ENCODE measurements at regions not wholly inside any gene's neighbourhood (a gene's known extent, or its start where the extent isn't known, plus 50 kb on each side); places are given as distances from the start of the nearest gene placed in this dataset.

DNA sequence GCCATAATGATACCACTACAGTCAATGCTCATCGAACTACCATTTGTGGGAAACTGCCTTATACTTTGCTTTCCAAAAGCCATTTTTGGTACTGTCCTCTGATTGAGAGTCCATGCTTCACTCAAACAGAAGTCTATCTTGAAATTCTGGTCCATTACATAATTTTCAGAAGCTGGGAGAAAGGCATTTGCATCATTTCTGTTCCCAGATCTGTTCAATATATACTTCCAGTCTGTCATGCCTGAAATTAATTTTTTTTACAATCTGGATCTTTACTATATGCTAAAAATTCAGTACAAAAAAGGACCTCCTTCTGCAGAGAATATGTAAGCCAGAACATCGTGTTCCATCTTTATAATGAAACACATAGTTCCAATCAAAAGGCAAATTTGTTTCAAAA, 528.9 kb upstream of the MEF2C start:
- no peak overlapping the region for H3K4me3 ChIP-seq (ENCODE audit: low read length)
- no peak for TF ChIP-seq ZNF274 (IDR thresholded peaks at IDR 0.05; ENCODE audit: low read depth, low read length)

DNA sequence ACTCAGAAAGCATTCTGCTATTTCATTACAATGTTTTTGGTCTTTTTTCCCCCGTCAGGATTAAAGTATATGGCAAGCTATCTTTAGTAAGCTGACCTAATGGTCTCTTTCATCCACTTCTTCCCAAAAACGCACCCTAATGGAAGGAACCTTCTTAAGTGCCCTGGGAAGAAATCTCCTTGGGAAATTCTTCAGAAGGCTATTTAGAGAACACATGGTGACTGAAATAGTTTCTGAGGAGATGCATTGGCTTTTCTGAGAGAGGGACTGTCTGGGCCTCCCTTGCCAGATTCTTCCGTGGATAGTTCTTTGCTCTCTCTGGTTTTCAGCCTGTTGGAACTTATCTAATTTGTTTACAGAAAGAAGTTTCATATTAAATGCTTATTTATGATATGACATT, 524.1 kb upstream of the MEF2C start:
- no peak for TF ChIP-seq ZNF274 (IDR thresholded peaks at IDR 0.05; ENCODE audit: low read depth, low read length)
- no peak overlapping the region for H3K4me3 ChIP-seq (ENCODE audit: low read length)

DNA sequence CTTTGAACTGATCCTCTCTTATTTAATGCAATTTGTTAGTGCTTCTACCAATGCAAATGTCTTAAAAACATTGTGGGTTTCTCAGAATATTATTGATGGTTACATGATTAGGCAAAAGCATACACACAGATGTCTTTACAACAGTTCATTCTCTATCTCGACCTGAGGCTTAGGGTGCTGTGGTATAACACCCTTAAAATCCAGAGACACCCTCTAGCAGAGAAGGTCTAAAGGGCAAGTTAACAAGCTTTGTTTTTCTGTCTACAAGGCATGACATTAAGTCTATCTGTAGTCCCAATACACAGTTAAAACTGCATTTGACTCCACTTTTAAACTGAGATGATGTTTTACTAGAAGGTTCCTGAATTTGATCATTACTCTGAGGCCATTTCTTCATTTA, 518.7 kb upstream of the MEF2C start:
- H3K4me3 ChIP-seq (ENCODE audit: low read length) = no peak overlapping the region
- TF ChIP-seq ZNF274 (IDR thresholded peaks at IDR 0.05; ENCODE audit: low read depth, low read length) = no peak

DNA sequence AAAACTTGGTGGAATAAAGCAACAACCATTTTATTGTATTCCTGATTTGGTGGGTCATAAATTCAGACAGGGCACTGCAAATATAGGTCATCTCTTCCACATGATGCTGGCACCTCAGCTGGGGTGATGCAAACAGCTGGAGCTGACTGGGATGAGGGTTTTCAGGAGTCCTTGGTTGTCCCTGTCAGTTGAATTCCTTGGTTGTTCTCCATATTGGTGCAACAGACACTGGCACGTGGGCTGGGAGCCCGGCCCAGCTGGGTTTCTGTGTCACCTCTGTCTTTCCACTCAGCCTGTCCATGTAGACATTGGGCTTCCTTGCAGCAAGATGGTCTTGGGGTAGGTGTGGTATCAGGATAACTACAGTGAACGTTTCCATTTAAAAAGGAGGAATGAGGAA, 518.0 kb upstream of the MEF2C start:
- H3K4me3 ChIP-seq (ENCODE audit: low read length) = no peak overlapping the region
- TF ChIP-seq ZNF274 (IDR thresholded peaks at IDR 0.05; ENCODE audit: low read depth, low read length) = no peak

DNA sequence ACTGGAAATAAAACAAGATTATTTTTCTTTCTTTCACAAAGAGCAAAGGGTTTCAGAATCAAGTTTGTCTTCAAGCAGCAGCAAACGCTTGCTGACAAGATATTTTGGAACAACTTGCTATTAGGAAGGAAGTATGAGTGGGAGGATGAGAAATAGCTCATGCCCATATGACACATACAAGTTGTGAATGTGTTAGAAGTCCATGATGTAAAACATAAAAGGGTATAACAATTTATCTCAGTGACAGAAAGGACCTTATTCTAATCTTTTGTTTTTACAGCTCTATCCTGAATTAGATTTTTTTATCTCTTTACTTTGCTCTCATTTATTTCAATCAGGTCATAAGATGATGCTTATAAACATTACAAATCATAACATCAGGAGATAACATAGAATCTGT, 516.6 kb upstream of the MEF2C start:
- TF ChIP-seq ZNF274 (IDR thresholded peaks at IDR 0.05; ENCODE audit: low read depth, low read length) = no peak
- H3K4me3 ChIP-seq (ENCODE audit: low read length) = no peak overlapping the region

DNA sequence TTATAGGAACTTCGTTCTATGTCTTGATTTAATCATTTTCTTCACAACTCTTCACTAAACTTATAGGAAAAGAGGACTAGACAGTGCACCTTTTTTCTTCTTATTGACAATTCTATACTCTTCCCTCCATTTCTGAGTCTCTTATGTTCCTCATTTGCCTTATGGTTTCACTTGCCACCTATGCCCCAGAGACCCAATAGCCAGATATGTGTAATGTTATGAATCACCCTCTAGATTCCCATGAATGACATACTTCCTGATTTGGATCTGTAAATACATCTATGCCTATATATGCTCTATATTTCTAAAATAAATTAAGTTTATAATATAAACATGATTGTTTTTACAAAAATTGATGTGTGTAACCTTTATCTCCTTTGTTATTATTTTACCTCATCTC, 514.1 kb upstream of the MEF2C start:
- no peak for TF ChIP-seq ZNF274 (IDR thresholded peaks at IDR 0.05; ENCODE audit: low read depth, low read length)
- H3K4me3 ChIP-seq (ENCODE audit: low read length) = no peak overlapping the region

DNA sequence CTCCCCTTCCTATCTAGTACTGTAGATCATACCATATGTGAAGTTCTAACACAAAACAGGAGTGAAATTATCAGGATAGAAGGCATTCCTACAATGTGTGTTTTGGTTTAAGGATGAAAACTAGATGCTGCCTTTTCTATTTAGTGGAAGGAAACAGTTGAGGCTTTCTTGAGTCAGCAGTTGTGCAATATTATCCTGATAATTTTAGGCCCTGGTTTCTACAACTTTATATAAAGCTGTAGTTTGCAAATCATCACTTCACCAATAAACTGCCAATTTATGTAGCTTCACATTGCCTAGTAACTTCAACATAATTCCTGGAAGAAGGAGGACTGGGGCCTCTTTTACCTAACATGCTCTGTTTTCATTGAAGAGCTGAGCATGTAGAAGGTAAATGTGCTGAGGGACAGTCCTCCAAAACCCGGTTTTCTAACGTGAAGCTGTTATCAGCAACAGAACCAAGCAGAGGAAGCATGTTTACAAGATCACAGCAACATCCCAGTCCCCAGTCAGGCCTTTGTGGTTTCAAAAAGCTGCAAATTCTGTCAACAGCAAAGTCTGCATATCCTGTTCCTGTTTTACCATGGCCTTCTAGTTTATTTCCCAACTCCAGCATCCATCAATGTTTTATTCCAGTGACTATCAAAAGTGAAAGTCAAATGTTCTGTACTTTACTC, 513.4 kb upstream of the MEF2C start:
- TF ChIP-seq ZNF274 (IDR thresholded peaks at IDR 0.05; ENCODE audit: low read depth, low read length) = no peak
- H3K4me3 ChIP-seq (ENCODE audit: low read length) = no peak overlapping the region

DNA sequence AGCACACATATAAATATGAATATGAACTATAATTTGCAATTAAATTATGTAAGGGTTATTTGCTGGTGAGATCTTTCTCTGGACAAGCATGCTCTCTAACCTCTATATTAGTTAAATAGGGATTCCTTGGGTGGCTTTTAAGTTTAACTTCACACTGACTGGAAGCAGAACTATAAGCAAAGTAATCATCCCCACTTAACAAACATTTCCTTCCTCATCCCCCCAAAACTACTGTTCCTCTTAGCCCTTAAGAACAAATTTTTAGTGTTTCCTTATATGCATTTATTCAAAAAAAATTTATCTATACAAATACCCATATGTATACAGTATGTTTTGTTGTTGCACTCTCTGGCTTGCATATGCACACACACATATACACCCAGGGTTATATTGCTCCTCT, 512.1 kb upstream of the MEF2C start:
- TF ChIP-seq ZNF274 (IDR thresholded peaks at IDR 0.05; ENCODE audit: low read depth, low read length) = no peak

DNA sequence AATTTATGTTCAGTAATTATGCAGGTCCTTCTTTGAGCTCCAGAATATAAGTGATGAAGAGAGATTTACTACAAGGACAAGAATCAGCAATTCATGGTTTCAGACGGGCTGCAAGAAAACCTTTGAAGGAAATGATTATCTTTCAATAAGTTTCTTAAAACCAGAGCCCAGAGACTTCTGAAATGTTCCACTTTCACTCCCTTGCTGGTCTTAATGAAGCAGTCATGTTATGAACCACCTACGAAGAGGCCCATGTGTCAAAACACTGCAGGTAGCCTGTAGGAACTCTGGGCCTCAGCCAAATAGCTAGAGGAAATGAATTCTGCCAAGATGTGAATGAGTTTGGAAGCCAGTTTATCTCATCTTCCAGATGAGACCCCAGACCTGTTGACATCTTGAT, 505.9 kb upstream of the MEF2C start:
- no peak overlapping the region for H3K4me3 ChIP-seq (ENCODE audit: low read length)
- no peak for TF ChIP-seq ZNF274 (IDR thresholded peaks at IDR 0.05; ENCODE audit: low read depth, low read length)

More for the DNA sequence above, 512.1 kb upstream of the MEF2C start:
- no peak overlapping the region for H3K4me3 ChIP-seq (ENCODE audit: low read length)

DNA sequence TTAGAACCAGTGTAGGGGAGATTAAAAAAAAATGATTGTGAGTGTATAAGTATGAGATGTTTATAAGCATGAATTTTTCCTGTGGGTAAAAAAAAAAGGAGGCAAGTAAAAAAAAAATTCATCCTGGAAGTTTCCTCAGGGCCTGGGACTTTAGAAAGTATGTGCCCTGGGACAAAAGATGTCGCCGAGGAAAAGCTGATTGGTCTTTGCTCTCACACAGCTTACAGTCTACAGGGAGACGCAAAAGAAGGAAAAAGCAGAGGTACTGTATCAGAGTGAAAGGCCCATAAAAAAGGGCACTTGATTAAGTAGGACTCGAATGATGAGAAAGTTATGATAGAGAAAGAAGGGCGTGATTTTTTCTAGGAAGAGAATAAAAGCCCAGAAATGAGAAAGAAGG, 501.4 kb upstream of the MEF2C start:
- H3K4me3 ChIP-seq (ENCODE audit: low read length) = no peak overlapping the region
- no peak for TF ChIP-seq ZNF274 (IDR thresholded peaks at IDR 0.05; ENCODE audit: low read depth, low read length)

DNA sequence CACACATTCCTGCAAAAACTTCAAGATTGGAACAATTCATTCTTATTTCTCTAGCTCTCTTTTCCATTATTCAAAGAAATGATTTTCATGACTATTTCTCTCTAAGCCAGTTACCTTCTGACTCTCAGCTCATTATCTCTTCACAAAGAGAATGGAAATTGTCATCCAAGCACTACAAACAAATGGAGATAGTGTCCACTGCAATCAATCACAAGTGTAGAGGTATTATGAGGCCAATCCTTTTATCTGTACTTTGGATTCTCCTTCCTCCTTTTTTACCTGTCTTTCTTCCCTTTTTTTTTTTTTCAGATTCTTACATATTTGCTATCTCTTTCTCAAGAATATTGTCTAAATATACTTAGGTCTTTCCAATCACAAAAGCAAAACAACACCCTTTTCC, 497.7 kb upstream of the MEF2C start:
- no peak for TF ChIP-seq ZNF274 (IDR thresholded peaks at IDR 0.05; ENCODE audit: low read depth, low read length)
- H3K4me3 ChIP-seq (ENCODE audit: low read length) = no peak overlapping the region

DNA sequence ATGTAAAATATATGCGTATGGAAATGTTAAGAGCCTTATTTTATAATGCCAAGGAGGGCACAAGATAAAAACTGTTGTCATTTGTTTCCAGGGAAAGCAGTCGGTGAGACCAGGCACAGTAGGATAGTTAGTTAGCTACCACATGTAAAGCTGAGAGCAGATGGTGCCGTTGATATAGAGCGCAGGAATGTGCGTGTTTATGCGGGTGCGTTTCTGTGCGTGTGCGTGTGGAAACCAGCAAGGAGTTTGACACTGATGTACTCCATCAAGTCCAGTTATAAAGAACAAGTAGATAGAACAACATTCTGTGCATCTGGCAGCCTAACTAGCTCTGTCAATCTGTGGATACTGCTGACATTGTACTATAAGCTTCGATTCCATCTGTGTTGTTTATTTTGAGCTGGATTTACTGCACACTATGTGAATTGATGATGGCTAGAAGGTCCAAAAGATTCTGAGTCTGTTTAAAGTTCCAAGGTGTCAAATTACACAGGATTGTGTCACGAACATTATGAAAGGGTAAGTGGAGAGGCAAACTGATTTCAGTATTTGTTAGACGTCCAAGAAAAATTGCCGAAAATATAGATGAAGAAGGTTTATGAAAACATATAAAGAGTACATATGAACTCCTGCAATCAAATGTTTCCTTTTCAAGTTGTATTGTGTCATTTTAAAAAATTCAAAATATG, 494.9 kb upstream of the MEF2C start:
- TF ChIP-seq ZNF274 (IDR thresholded peaks at IDR 0.05; ENCODE audit: low read depth, low read length) = no peak
- H3K4me3 ChIP-seq (ENCODE audit: low read length) = no peak overlapping the region

DNA sequence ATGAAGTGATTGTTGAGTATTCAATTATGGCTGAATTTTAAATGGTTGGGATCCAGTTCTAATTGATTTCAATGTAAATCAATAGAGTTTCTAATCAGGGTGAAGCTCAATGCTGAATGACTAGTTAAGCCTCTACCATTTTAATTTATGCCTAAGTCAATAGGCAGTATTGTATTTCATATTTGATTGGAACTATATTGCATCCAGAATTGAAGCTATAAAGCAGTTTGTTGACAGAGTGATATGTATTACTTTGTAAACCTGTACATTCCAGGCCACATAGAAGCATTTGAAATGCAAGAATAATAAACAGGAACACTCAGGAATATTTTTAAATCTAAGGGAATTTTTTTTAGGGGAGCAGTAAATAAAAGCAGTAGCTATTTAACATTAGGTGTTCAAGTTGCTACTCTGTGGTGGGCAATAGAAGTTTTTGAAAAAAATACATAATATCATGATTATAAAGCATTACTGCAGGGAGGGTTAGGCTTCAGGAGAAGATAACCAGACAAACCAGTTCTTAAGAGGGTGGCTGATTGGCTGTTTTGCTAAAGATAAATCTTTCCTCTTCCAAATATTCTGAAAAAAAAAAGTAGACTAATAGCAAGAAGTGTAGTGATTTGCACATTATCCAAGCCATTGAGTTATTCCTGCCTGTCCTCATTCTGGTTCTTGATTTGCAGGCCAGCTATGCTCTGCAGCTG, 492.0 kb upstream of the MEF2C start:
- H3K4me3 ChIP-seq (ENCODE audit: low read length) = no peak overlapping the region
- no peak for TF ChIP-seq ZNF274 (IDR thresholded peaks at IDR 0.05; ENCODE audit: low read depth, low read length)

DNA sequence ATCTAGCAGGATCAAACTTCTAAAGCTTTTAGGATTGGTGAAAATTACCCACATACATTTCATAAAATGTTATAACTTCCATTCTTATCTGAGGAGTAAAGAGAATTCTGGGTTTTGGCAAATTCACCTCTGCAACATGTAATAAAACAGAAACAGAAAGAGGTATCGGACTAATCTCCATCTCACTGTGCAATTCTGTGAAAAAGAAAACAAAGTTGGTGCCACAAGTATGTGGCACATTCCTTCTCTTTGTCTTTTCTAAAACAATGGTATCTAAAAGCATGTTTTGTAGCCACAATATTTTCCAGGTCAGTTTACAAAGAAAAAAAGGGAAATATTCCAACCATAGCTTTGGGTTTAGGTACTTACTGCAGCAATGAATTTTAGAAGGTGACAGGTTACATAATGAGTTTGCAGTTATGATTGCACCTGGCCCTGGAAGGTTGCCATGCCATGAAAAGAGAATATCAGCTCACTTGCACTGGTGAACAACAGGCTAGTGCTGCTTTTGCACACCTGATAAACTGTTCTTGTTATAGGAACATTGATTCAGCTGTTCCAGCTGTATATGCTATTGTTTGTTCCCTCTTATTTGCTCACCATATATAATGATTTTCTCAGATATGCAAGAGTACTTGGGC, 491.3 kb upstream of the MEF2C start:
- no peak overlapping the region for H3K4me3 ChIP-seq (ENCODE audit: low read length)

DNA sequence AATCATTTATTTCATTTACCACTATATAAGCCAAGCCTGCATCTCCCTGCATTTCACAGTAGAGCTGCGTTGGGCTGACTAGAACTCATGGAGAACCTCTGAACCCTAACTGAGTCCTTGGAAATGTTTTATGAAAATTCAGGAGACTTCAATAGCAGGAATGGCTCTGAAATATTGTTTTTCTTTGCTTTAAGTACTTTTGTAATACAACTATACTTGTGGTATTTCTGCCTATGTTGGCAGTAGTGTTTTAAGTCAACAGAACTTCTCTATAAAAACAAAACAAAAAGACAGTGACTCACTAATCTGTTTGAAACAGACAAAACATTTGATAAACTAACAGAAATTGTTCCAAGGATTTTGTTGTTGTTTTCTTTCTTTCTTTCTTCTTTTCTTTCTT, 489.2 kb upstream of the MEF2C start:
- H3K4me3 ChIP-seq (ENCODE audit: low read length) = no peak overlapping the region
- no peak for TF ChIP-seq ZNF274 (IDR thresholded peaks at IDR 0.05; ENCODE audit: low read depth, low read length)

More for the DNA sequence above, 491.3 kb upstream of the MEF2C start:
- no peak for TF ChIP-seq ZNF274 (IDR thresholded peaks at IDR 0.05; ENCODE audit: low read depth, low read length)

All from GM08714 (cell line).